NCI-H1105 treated with DMSO at 0.1 percent for 48 hours (cell line): ENCODE measurements at regions not wholly inside any gene's neighbourhood (a gene's known extent, or its start where the extent isn't known, plus 50 kb on each side); places are given as distances from the start of the nearest gene placed in this dataset.

Experiments
- DNase-seq: peaks from one replicate; lab custom pipeline; 2025; lab: John Stamatoyannopoulos, UW

GRCh38 chr2:16318474-16319195 lies 347.0 kb downstream of the CYRIA start:
- DNase-seq: no peak

GRCh38 chr2:16318051-16318450 lies 347.6 kb downstream of the CYRIA start:
- no peak for DNase-seq

DNA sequence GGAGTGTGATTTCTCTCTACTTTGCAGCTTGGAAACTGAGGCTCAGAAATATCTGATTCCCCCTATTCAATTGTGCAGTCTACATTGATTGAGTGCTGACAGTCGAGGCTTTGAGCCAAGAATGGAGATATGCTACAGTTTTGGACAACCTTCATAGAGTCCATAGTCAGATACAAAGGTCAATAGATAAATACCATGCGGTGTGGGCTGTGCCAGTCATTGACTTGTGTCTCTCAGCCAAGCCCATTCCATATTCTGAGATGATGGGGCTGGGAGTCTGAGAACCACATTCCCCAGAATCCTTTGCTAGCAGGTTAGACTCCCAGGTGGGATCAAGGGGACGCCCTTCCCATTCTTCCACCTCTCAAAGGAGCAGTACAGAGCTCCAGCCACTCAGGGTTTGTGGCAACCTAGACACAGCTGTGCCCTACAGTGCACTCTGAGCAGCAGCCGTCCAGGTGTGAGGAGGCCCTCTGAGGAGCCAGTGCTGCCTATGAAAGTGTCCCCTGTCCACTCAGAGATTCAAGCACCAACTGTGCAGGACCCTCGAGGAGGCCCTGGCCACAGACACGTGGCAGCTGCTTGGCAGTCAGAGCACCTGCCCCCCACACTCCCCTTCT lies 348.3 kb downstream of the CYRIA start:
- no peak for DNase-seq

- no peak for DNase-seq
Observed at GRCh38 chr2:16316456-16317210, 349.0 kb downstream of the CYRIA start.

DNA sequence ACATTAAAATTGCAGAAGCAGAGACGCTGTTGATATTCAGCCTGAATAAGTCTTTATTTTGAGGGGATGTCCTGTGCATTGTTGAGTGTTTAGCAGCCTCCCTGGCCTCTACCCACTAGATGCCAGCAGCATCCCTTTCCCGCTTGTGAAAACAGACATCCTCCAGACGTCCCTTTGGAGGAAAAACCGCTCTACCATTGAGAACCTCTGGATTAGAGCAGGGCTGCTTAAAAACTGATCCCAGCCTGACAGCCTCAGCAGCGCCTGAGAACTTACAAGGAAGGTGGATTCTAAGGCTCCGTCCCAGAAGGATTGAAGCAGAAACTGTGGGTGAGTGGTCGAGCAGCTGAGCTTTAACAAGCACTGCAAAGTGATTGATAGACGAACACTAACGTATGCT lies 349.7 kb downstream of the CYRIA start:
- no peak for DNase-seq

DNA sequence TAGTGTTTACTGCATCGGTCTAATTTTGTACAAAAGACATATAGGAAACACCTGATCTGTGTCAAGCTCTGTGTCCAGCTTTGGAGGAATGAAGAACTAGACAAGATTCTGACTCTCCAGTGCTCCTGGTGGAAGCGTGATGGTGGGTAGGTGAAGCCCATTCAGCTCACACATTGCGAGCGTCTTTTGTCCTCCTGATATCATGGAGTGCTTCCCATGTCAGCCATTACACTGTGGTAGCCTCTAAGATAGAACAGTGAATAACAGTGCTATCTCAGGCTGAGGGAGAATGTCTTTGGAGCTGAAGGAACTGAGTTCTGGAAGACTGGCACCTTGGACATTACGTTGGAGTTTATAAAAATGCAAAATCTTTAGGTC lies 350.2 kb downstream of the CYRIA start:
- DNase-seq: no peak

DNA sequence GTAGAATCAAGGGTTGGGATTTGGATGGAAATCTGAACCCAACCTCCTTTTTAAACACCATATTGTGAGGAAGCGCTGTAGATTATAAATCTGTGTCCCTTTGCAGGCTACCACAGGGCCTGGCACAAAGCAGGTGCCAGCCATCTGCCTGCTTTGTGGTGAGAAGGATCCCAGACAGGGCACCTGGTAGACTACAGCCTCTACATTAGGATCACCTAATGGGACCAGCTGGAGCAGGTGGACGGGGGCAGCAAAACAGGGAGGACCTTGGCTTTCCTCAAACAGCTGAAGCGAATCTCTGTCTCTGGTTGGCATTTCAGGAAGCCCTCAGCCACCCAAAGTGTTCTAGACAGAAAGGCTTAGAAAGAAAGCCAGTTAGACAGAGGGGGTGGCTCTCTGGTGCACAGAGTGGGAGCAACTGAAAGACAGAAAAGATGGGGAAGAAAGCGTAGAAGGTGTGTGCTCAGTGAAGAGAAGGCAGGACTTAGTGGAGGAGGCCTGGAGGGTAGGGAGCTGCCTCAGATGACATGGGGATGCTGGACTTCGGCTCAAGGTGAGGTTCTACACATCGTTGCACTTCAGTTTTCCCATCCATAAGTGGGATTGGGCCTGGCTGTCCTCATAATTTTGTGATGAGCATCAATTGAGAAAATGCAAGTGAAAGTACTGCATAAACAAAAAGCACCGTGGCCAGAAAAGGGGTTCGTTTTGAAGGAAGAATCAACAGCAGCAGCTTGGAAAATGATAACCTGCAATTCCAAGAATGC lies 350.8 kb downstream of the CYRIA start:
- DNase-seq: no peak

- no peak for DNase-seq
Observed at GRCh38 chr2:16314001-16314400, 351.6 kb downstream of the CYRIA start.

- no peak for DNase-seq
Observed at GRCh38 chr2:16313235-16313975, 352.2 kb downstream of the CYRIA start.

GRCh38 chr2:16312771-16313170 lies 352.9 kb downstream of the CYRIA start:
- no peak for DNase-seq

DNA sequence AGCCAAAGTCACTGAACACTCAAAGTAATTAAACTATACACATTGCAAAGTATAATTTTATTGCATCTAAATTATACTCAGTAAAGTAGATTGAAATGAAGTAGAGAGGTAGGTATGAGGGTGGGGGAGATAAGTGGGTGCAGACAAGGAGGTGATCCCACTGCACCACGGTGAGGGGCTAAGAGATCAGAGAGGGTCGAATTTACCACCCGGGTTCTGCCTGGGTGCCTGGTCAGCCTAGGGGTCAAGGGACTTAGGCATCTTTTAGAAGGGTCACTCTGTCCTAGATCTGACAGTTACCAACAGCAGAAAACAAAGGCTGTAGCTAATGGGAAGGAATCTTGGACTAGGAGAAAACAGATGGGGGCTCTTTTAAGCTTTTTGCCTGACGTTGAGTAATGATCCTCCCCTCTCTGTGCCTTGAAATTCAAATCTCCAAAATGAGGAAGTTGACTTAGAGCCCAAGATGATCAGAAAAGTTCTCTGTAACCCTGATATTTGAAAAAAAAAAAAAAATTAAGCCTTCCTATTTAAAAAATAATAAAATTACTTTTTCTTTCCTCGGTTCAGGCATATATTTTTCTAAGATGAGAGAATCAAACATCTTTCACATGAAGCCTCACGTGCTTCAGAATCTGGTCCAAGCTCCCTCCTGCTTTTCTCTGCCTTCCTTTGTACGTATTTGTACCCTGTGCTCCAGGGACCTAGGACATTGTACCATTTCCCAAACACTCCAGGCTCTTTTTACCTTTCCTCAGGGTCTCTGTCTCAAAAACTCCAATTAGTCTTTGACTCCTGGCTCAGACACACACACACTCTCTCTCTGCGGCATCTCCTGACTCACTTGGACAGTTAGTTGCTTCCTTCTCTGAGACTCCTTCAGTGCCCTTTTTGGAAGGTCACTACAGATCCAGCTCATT lies 353.9 kb downstream of the CYRIA start:
- DNase-seq: no peak

GRCh38 chr2:16308816-16309215 lies 356.8 kb downstream of the CYRIA start:
- no peak for DNase-seq

GRCh38 chr2:16304876-16305590 lies 360.6 kb downstream of the CYRIA start:
- no peak for DNase-seq

DNA sequence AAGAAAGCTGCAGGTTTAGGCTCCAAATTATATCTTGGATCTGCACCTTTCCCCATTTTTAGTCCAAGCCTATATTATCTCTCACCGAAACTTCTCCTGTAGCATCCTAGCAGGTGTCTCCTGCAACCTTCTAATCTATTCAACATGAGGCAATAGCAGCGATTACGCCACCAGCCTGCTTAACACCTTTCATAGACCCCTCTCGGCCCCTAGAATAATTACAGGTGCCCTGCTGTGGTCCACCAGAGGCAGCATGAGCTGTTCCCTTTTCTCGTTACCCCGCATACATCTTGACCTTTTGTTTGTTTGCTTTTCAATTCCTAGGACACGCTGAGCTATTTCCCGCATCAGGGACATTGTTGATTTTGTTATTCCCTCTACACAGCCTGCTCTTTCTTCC lies 361.9 kb downstream of the CYRIA start:
- DNase-seq: no peak

DNA sequence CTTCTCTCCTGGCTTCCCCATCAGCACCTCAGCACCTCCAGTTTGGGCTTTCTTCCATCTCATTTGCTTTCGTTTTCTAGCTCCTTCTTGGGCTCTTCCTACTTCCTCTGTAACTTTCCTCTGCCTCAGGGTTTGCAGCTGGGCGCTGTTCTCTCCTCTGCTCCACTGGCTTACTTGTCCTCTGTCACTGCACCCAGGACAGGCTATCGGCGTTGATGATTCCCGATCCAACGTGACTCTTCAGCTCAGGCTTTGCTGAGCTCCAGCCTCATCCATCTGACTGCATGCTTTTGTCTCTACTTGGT lies 362.4 kb downstream of the CYRIA start:
- no peak for DNase-seq

- no peak for DNase-seq
Observed at GRCh38 chr2:16302431-16303272, 362.3 kb downstream of the MYCN start.

GRCh38 chr2:16301961-16302360 lies 361.6 kb downstream of the MYCN start:
- no peak for DNase-seq

DNA sequence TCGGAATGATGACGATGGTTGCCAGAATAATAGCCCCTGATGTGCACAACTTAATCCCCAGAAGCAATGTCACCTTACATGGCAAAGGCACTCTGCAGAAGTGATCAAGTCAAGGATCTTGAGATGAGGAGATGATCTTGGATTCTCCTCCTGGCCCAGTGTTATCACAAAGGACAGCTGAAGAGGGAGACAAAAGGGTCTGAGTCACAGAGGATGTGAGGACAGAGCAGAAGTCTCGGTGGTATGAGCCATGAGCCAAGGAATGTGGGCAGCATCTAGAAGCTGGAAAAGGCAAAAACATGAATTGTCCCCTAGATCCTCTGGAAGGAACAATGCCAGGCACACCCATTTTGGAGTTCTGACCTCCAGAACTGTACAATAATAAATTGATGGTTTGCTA lies 358.5 kb downstream of the MYCN start:
- no peak for DNase-seq
